ENCODE measurements at regions not wholly inside any gene's neighbourhood (a gene's known extent, or its start where the extent isn't known, plus 50 kb on each side); places are given as distances from the start of the nearest gene placed in this dataset.

GRCh38 chr4:182023469-182023868 is 219.7 kb upstream of the TENM3 start:
- no peak overlapping the region for H3K4me3 ChIP-seq (ENCODE audit: low read depth, low read length)
- no peak for DNase-seq (ENCODE audit: low read depth)
- TF ChIP-seq CTCF (conservative IDR thresholded peaks at IDR 0.05; ENCODE audit: low read depth, low read length) = no peak

- H3K4me3 ChIP-seq (ENCODE audit: low read depth, low read length) = no peak overlapping the region
- no peak for TF ChIP-seq CTCF (conservative IDR thresholded peaks at IDR 0.05; ENCODE audit: low read depth, low read length)
- DNase-seq (ENCODE audit: low read depth) = no peak
Measured at GRCh38 chr4:182042945-182043344, 200.3 kb upstream of the TENM3 start.

- no peak overlapping the region for H3K4me3 ChIP-seq (ENCODE audit: low read depth, low read length)
- TF ChIP-seq CTCF (conservative IDR thresholded peaks at IDR 0.05; ENCODE audit: low read depth, low read length) = no peak
- no peak for DNase-seq (ENCODE audit: low read depth)
Measured at GRCh38 chr4:182048871-182049270, 194.3 kb upstream of the TENM3 start.

GRCh38 chr4:182056866-182057265 is 186.3 kb upstream of the TENM3 start:
- DNase-seq (ENCODE audit: low read depth) = no peak
- H3K4me3 ChIP-seq (ENCODE audit: low read depth, low read length) = no peak overlapping the region
- TF ChIP-seq CTCF (conservative IDR thresholded peaks at IDR 0.05; ENCODE audit: low read depth, low read length) = no peak

GRCh38 chr4:182062458-182062857 is 180.7 kb upstream of the TENM3 start:
- TF ChIP-seq CTCF (conservative IDR thresholded peaks at IDR 0.05; ENCODE audit: low read depth, low read length) = no peak
- DNase-seq (ENCODE audit: low read depth) = no peak
- no peak overlapping the region for H3K4me3 ChIP-seq (ENCODE audit: low read depth, low read length)

GRCh38 chr4:182062936-182063335 is 180.3 kb upstream of the TENM3 start:
- no peak for TF ChIP-seq CTCF (conservative IDR thresholded peaks at IDR 0.05; ENCODE audit: low read depth, low read length)
- peak; percentile 42 for DNase-seq (ENCODE audit: low read depth)

GRCh38 chr4:182063651-182064050 is 179.6 kb upstream of the TENM3 start:
- H3K4me3 ChIP-seq (ENCODE audit: low read depth, low read length) = no peak overlapping the region
- DNase-seq (ENCODE audit: low read depth) = no peak
- TF ChIP-seq CTCF (conservative IDR thresholded peaks at IDR 0.05; ENCODE audit: low read depth, low read length) = no peak

More at GRCh38 chr4:182062936-182063335, 180.3 kb upstream of the TENM3 start:
- no peak overlapping the region for H3K4me3 ChIP-seq (ENCODE audit: low read depth, low read length)

Data from epithelial cell of proximal tubule (primary cell).